ENCODE measurements at regions not wholly inside any gene's neighbourhood (a gene's known extent, or its start where the extent isn't known, plus 50 kb on each side); places are given as distances from the start of the nearest gene placed in this dataset.

DNA sequence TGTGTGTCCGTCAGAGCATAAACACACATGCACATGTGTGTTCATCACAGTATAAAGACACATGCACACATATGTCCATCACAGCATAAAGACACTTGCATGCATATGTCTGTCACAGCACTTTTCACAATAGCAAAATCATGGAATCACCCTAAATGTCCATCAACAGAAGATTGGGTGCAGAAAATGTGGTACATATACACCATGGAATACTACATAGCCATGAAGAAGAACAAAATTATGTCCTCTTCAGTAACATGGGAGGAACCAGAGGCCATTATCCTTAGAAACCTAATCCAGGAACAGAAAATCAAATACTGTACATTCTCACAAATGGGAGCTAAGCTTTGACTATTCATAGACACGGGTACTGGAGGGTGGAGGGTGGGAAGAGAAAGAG is 732.2 kb downstream of the GALR1 start:
- H3K27ac Mint-ChIP-seq = no peak overlapping the region
- TF ChIP-seq, protein P1, sequence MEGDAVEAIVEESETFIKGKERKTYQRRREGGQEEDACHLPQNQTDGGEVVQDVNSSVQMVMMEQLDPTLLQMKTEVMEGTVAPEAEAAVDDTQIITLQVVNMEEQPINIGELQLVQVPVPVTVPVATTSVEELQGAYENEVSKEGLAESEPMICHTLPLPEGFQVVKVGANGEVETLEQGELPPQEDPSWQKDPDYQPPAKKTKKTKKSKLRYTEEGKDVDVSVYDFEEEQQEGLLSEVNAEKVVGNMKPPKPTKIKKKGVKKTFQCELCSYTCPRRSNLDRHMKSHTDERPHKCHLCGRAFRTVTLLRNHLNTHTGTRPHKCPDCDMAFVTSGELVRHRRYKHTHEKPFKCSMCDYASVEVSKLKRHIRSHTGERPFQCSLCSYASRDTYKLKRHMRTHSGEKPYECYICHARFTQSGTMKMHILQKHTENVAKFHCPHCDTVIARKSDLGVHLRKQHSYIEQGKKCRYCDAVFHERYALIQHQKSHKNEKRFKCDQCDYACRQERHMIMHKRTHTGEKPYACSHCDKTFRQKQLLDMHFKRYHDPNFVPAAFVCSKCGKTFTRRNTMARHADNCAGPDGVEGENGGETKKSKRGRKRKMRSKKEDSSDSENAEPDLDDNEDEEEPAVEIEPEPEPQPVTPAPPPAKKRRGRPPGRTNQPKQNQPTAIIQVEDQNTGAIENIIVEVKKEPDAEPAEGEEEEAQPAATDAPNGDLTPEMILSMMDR (IDR thresholded peaks at IDR 0.05; ENCODE audit: unreplicated experiment) = no peak
- peaks cover 4% of the 10 kb centered on the region for H3K9me3 Mint-ChIP-seq (ENCODE audit: low read depth)
- H3K4me1 Mint-ChIP-seq (ENCODE audit: low read depth) = no peaks in the 10 kb centered on the region
- H3K4me3 Mint-ChIP-seq (ENCODE audit: low read depth) = no peak overlapping the region
- H3K27me3 Mint-ChIP-seq = peaks cover 3% of the 10 kb centered on the region
- no peak for DNase-seq (ENCODE audit: low spot score, unreplicated experiment)
- no peaks in the 10 kb centered on the region for H3K36me3 Mint-ChIP-seq (ENCODE audit: insufficient read depth)

DNA sequence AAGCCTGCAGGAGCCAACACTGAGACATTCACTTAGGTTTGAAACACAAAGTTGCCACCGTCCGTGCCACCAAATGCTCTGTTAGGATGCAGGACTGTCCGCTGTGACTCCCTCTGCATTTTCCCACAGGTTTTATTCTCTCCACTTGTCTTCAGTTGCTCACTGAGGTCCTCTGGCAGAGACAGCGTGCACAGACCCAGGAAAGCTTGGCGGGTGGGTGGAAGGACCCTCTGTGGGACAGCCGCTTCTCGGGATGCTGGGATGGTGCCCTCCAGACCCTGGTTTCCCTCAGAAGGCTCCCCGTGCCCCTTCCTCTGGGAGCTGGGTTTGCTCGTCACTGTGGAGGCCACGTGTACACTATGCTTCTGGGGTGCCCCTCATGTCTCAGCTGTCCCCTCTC is 733.6 kb downstream of the GALR1 start:
- H3K4me3 Mint-ChIP-seq (ENCODE audit: low read depth) = no peak overlapping the region
- TF ChIP-seq, protein P1 (IDR thresholded peaks at IDR 0.05; ENCODE audit: unreplicated experiment) = no peak
- no peaks in the 10 kb centered on the region for H3K36me3 Mint-ChIP-seq (ENCODE audit: insufficient read depth)
- H3K27ac Mint-ChIP-seq = no peak overlapping the region
- H3K4me1 Mint-ChIP-seq (ENCODE audit: low read depth) = no peaks in the 10 kb centered on the region
- H3K27me3 Mint-ChIP-seq = peaks cover 3% of the 10 kb centered on the region
- H3K9me3 Mint-ChIP-seq (ENCODE audit: low read depth) = peaks cover 1% of the 10 kb centered on the region
- no peak for DNase-seq (ENCODE audit: low spot score, unreplicated experiment)

DNA sequence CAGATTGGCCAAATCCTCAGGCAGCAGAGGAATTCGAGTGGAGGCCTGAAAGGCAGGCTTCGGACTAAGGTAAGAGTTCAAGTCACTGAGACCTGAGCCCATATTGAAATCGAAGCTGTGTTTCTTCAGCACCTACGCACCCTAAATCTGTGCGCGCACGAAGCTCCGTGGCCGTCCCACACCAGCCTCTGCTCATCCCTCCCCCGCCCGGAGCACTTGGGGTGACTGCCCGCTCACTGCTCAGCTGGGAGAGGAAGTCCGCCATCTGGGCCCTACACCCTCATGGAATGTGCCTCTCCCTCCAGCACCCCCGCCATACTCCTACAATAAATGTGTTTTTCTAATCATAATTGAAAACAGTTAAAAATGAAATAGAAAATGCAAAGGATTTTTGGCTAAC is 734.5 kb downstream of the GALR1 start:
- no peaks in the 10 kb centered on the region for H3K36me3 Mint-ChIP-seq (ENCODE audit: insufficient read depth)
- no peak for DNase-seq (ENCODE audit: low spot score, unreplicated experiment)
- H3K9me3 Mint-ChIP-seq (ENCODE audit: low read depth) = no peaks in the 10 kb centered on the region
- peaks cover 3% of the 10 kb centered on the region for H3K27me3 Mint-ChIP-seq
- TF ChIP-seq, protein P1 (IDR thresholded peaks at IDR 0.05; ENCODE audit: unreplicated experiment) = no peak
- no peak overlapping the region for H3K27ac Mint-ChIP-seq
- H3K4me3 Mint-ChIP-seq (ENCODE audit: low read depth) = no peak overlapping the region
- no peaks in the 10 kb centered on the region for H3K4me1 Mint-ChIP-seq (ENCODE audit: low read depth)

DNA sequence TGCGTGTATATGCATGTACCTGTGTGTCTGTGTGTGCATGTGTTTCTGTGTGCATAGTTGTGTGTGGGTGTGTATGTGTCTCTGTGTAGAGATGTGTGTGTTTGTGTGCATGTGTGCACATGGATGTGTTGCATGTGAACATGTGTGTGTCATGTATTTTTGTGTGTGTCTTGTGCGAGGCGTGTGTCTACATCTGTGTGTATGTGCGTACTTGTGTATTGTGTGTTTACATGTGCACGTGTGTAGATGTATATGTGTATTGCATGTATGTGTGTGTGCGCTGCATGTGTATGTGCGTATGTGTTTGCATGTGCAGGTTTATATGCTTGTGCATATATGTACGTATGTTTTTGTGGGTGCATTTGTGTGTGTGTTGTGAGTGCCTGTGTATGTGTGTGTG is 735.2 kb downstream of the GALR1 start:
- no peaks in the 10 kb centered on the region for H3K9me3 Mint-ChIP-seq (ENCODE audit: low read depth)
- H3K36me3 Mint-ChIP-seq (ENCODE audit: insufficient read depth) = no peaks in the 10 kb centered on the region
- peaks cover 3% of the 10 kb centered on the region for H3K27me3 Mint-ChIP-seq

DNA sequence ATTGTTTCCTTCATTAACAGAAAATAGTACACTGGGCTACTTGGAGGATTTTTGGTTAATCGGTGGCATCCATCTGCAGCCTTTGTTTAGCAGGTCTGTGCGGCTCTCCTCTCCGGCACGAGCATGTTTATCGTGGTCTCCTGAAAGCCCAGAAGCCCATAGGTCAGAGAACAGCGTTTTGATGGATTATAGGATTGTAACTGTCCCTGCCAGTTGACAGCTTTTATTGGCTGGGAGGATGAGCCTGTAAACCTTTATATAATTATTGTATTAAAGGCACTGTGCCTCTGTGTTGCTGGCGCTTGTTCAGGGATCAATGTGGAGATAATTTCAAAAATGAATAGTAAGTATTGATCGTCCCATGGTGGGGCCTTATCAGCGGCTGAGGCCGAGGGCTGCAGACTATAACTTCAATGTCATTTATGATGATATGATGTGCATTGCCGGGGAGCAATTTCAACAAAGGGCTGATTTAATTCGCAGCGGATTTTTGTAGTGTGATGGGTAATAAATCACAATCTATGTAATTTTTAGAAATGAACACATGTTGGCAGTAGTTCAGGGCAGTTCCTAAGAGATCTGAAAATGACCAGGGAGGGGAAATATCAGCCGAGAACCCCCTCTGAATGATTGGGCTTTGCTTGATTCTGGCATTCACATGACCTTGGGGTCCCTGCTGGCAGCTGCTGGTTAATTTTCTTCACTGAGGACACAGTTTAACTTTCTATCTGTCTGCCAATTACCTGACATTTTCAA is 736.1 kb downstream of the GALR1 start:
- Mint-ChIP-seq H3K4me3 (ENCODE audit: low read depth) (no peak overlapping the region), H3K36me3 (ENCODE audit: insufficient read depth) (no peaks in the 10 kb centered on the region), H3K27ac (no peak overlapping the region), H3K9me3 (ENCODE audit: low read depth) (no peaks in the 10 kb centered on the region), H3K4me1 (ENCODE audit: low read depth) (no peaks in the 10 kb centered on the region), H3K27me3 (peaks cover 3% of the 10 kb centered on the region)
- no peak for DNase-seq (ENCODE audit: low spot score, unreplicated experiment)
- TF ChIP-seq, protein P1 (IDR thresholded peaks at IDR 0.05; ENCODE audit: unreplicated experiment) = no peak

More for the DNA sequence above, 735.2 kb downstream of the GALR1 start:
- TF ChIP-seq, protein P1 (IDR thresholded peaks at IDR 0.05; ENCODE audit: unreplicated experiment) = no peak
- DNase-seq (ENCODE audit: low spot score, unreplicated experiment) = no peak
- Mint-ChIP-seq H3K4me3 (ENCODE audit: low read depth) (no peak overlapping the region), H3K4me1 (ENCODE audit: low read depth) (no peaks in the 10 kb centered on the region), H3K27ac (no peak overlapping the region)
